ENCODE measurements at regions not wholly inside any gene's neighbourhood (a gene's known extent, or its start where the extent isn't known, plus 50 kb on each side); places are given as distances from the start of the nearest gene placed in this dataset.

DNA sequence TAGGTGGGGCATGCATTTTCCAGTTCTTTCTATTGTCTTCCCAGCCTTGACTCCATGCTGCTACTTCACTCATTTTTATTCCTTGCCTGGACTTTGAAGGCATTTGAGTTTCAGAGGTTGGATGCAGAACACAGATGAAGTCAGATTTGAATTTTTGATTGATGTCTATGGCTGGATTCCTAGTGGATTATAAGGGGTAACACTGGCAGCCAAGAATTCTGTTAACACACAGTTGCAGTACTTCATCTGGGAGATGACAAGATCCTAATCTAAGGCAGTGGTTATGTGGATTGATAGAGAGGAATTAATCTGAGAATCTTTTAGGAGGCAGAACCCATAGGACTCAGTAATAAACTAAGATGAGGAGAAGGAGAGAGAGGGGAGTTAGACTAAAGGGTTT is 439.0 kb upstream of the USP24 start:
- TF ChIP-seq, protein P1, sequence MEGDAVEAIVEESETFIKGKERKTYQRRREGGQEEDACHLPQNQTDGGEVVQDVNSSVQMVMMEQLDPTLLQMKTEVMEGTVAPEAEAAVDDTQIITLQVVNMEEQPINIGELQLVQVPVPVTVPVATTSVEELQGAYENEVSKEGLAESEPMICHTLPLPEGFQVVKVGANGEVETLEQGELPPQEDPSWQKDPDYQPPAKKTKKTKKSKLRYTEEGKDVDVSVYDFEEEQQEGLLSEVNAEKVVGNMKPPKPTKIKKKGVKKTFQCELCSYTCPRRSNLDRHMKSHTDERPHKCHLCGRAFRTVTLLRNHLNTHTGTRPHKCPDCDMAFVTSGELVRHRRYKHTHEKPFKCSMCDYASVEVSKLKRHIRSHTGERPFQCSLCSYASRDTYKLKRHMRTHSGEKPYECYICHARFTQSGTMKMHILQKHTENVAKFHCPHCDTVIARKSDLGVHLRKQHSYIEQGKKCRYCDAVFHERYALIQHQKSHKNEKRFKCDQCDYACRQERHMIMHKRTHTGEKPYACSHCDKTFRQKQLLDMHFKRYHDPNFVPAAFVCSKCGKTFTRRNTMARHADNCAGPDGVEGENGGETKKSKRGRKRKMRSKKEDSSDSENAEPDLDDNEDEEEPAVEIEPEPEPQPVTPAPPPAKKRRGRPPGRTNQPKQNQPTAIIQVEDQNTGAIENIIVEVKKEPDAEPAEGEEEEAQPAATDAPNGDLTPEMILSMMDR (IDR thresholded peaks at IDR 0.05; ENCODE audit: insufficient read depth, low read length) = no peak
- Histone ChIP-seq H3K27ac (replicated peaks) (no peak overlapping the region), H3K4me3 (replicated peaks; ENCODE audit: insufficient read depth, low read length) (no peak overlapping the region), H3K27me3 (ENCODE audit: insufficient read depth, poor library complexity, severe bottlenecking) (peaks cover 2% of the 10 kb centered on the region)
- no peak for DNase-seq (ENCODE audit: low read depth in 1 of 2, low spot score in 1 of 2)

DNA sequence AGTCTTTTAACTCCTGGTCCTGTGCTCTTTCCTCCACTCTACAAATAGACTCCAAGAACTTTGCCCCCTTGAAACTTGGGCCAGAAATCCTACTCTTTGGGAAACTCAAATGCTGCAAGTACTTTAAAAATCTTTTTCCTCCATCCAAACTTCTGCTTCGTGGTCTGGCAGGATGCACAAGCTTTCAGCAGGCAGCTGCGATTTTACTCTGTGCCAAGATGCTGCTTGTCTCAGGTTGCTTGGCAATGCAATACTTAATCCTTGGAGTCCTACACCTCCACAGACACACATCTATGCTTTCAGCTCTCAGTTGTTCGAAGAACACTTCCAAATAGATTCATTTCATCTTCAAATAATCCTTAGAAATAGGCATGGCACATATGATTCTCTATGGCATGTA is 435.3 kb upstream of the USP24 start:
- H3K27me3 ChIP-seq (ENCODE audit: insufficient read depth, poor library complexity, severe bottlenecking) = peaks cover 2% of the 10 kb centered on the region

DNA sequence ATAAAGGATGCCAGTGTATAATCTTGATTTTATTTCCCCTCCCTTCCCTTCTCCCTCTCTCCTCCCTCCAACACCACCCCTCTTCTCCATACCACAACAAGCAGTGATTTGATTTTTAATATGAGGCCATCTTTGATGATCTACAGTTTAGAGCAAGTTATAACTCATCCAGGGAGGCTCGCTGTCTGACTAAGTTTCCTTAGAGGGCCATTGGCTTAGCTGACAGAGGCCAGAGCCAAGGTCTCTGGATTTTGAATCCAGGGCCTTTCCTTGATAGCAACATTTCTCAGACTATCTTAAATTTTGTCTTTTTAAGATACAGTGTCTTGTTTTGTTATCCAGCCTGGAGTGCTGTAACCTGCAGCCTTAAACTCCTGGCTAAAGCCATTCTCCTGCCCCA is 431.0 kb upstream of the USP24 start:
- H3K4me3 ChIP-seq (replicated peaks; ENCODE audit: insufficient read depth, low read length) = no peak overlapping the region
- H3K27me3 ChIP-seq (ENCODE audit: insufficient read depth, poor library complexity, severe bottlenecking) = peaks cover 6% of the 10 kb centered on the region
- no peak overlapping the region for H3K27ac ChIP-seq (replicated peaks)
- no peak for TF ChIP-seq GABPA (IDR thresholded peaks at IDR 0.05; ENCODE audit: low read depth)
- no peak for TF ChIP-seq SPI1 (IDR thresholded peaks at IDR 0.05; ENCODE audit: borderline replicate concordance, low read depth)
- TF ChIP-seq, protein P1 (IDR thresholded peaks at IDR 0.05; ENCODE audit: insufficient read depth, low read length) = no peak
- no peak for TF ChIP-seq POLR2AphosphoS5 (IDR thresholded peaks at IDR 0.05; ENCODE audit: low read depth)
- TF ChIP-seq, protein P2, sequence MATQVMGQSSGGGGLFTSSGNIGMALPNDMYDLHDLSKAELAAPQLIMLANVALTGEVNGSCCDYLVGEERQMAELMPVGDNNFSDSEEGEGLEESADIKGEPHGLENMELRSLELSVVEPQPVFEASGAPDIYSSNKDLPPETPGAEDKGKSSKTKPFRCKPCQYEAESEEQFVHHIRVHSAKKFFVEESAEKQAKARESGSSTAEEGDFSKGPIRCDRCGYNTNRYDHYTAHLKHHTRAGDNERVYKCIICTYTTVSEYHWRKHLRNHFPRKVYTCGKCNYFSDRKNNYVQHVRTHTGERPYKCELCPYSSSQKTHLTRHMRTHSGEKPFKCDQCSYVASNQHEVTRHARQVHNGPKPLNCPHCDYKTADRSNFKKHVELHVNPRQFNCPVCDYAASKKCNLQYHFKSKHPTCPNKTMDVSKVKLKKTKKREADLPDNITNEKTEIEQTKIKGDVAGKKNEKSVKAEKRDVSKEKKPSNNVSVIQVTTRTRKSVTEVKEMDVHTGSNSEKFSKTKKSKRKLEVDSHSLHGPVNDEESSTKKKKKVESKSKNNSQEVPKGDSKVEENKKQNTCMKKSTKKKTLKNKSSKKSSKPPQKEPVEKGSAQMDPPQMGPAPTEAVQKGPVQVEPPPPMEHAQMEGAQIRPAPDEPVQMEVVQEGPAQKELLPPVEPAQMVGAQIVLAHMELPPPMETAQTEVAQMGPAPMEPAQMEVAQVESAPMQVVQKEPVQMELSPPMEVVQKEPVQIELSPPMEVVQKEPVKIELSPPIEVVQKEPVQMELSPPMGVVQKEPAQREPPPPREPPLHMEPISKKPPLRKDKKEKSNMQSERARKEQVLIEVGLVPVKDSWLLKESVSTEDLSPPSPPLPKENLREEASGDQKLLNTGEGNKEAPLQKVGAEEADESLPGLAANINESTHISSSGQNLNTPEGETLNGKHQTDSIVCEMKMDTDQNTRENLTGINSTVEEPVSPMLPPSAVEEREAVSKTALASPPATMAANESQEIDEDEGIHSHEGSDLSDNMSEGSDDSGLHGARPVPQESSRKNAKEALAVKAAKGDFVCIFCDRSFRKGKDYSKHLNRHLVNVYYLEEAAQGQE (IDR thresholded peaks at IDR 0.05; ENCODE audit: insufficient replicate concordance, low read depth) = no peak
- no peak for DNase-seq (ENCODE audit: low read depth in 1 of 2, low spot score in 1 of 2)

More for the DNA sequence above, 435.3 kb upstream of the USP24 start:
- Histone ChIP-seq H3K27ac (replicated peaks) (no peak overlapping the region), H3K4me3 (replicated peaks; ENCODE audit: insufficient read depth, low read length) (no peak overlapping the region)
- TF ChIP-seq, protein P1 (IDR thresholded peaks at IDR 0.05; ENCODE audit: insufficient read depth, low read length) = no peak
- no peak for TF ChIP-seq SPI1 (IDR thresholded peaks at IDR 0.05; ENCODE audit: borderline replicate concordance, low read depth)
- no peak for TF ChIP-seq GABPA (IDR thresholded peaks at IDR 0.05; ENCODE audit: low read depth)
- TF ChIP-seq, protein P2 (IDR thresholded peaks at IDR 0.05; ENCODE audit: insufficient replicate concordance, low read depth) = no peak
- no peak for TF ChIP-seq POLR2AphosphoS5 (IDR thresholded peaks at IDR 0.05; ENCODE audit: low read depth)
- DNase-seq (ENCODE audit: low read depth in 1 of 2, low spot score in 1 of 2) = no peak

DNA sequence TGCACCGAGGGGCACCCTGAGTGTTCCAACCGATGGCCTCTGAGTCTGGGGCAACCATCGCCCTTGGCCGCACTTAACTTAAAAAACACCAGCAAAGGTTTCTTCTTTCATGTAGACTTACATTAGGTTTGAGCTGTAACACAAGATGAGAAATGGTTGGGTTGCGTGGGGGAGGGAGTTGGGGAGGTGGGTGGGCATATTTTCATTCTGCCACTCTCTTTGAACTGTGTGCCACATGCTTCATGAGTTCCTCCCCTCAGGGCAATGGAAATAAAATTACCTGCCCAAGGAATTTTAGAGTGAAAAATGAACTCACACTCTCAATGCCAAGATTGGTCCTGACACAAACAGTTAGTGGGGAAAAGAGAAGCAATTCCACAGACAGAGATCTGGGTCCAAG is 430.1 kb upstream of the USP24 start:
- DNase-seq (ENCODE audit: low read depth in 1 of 2, low spot score in 1 of 2) = no peak
- no peak overlapping the region for H3K4me3 ChIP-seq (replicated peaks; ENCODE audit: insufficient read depth, low read length)

More for the DNA sequence above, 430.1 kb upstream of the USP24 start:
- TF ChIP-seq GABPA (IDR thresholded peaks at IDR 0.05; ENCODE audit: low read depth) = no peak
- H3K27me3 ChIP-seq (ENCODE audit: insufficient read depth, poor library complexity, severe bottlenecking) = peaks cover 4% of the 10 kb centered on the region
- H3K27ac ChIP-seq (replicated peaks) = no peak overlapping the region
